ENCODE measurements at regions not wholly inside any gene's neighbourhood (a gene's known extent, or its start where the extent isn't known, plus 50 kb on each side); places are given as distances from the start of the nearest gene placed in this dataset.

GRCh38 chr14:58735596-58735995, 97.8 kb downstream of the DACT1 start:
- H3K27me3 ChIP-seq: no peaks in the 10 kb centered on the region
- no peak for TF ChIP-seq Cebpa-rat (IDR thresholded peaks at IDR 0.05)
- H3K4me1 ChIP-seq: peaks cover 0 to 37% (median 8%) of the 10 kb centered on the region in 10 experiments; a peak in 15 of 20 replicates
- H4K20me1 ChIP-seq: no peaks in the 10 kb centered on the region
- H3K36me3 ChIP-seq: no peaks in the 10 kb centered on the region
- H3K4me3 ChIP-seq: no peak overlapping the region
- no peaks in the 10 kb centered on the region for H3K9me3 ChIP-seq (replicated peaks in 1 of 11)
- H3K27ac ChIP-seq: no peak overlapping the region; a peak in 1 of 22 replicates
- H3K9ac ChIP-seq: no peak overlapping the region
- H3K4me2 ChIP-seq: peak overlapping the region in 2 of 11 experiments; percentile 49 to 61; a peak in 4 of 22 replicates

GRCh38 chr14:58736606-58737005, 98.8 kb downstream of the DACT1 start:
- peak overlapping the region in 2 of 11 experiments; percentile 49 to 61; a peak in 1 of 22 replicates for H3K4me2 ChIP-seq
- no peaks in the 10 kb centered on the region for H3K9me3 ChIP-seq (replicated peaks in 1 of 11)
- peaks cover 0 to 28% (median 8%) of the 10 kb centered on the region in 10 experiments; a peak in 12 of 20 replicates for H3K4me1 ChIP-seq
- peak overlapping the region in 1 of 11 experiments; percentile 9; a peak in 1 of 22 replicates for H3K27ac ChIP-seq
- H3K27me3 ChIP-seq: no peaks in the 10 kb centered on the region
- H3K4me3 ChIP-seq: no peak overlapping the region
- no peak for TF ChIP-seq Cebpa-rat (IDR thresholded peaks at IDR 0.05)
- H3K9ac ChIP-seq: no peak overlapping the region
- H4K20me1 ChIP-seq: no peaks in the 10 kb centered on the region
- no peaks in the 10 kb centered on the region for H3K36me3 ChIP-seq

GRCh38 chr14:58737511-58737910, 99.7 kb downstream of the DACT1 start:
- no peak overlapping the region for H3K27ac ChIP-seq
- no peak overlapping the region for H3K4me3 ChIP-seq
- H3K4me1 ChIP-seq: peaks cover 0 to 19% (median 6%) of the 10 kb centered on the region in 10 experiments; a peak in 10 of 20 replicates
- TF ChIP-seq Cebpa-rat (IDR thresholded peaks at IDR 0.05): no peak
- H3K9me3 ChIP-seq (replicated peaks in 1 of 11): no peaks in the 10 kb centered on the region
- no peak overlapping the region for H3K4me2 ChIP-seq
- no peaks in the 10 kb centered on the region for H3K36me3 ChIP-seq
- H3K9ac ChIP-seq: no peak overlapping the region
- H3K27me3 ChIP-seq: no peaks in the 10 kb centered on the region
- H4K20me1 ChIP-seq: no peaks in the 10 kb centered on the region

GRCh38 chr14:58738189-58738836, 100.6 kb downstream of the DACT1 start:
- H3K9me3 ChIP-seq (replicated peaks in 1 of 11): no peaks in the 10 kb centered on the region
- no peak overlapping the region for H3K4me3 ChIP-seq
- no peaks in the 10 kb centered on the region for H4K20me1 ChIP-seq
- H3K4me2 ChIP-seq: peak overlapping the region in 3 of 11 experiments; percentile 3 to 28 (median 10); a peak in 4 of 22 replicates
- TF ChIP-seq Cebpa-rat (IDR thresholded peaks at IDR 0.05): no peak
- no peaks in the 10 kb centered on the region for H3K27me3 ChIP-seq
- H3K4me1 ChIP-seq: peaks cover 0 to 17% (median 6%) of the 10 kb centered on the region in 10 experiments; a peak in 10 of 20 replicates
- no peaks in the 10 kb centered on the region for H3K36me3 ChIP-seq
- H3K9ac ChIP-seq: no peak overlapping the region
- H3K27ac ChIP-seq: no peak overlapping the region

- Histone ChIP-seq H3K9ac (no peak overlapping the region), H3K4me2 (peak overlapping the region in 5 of 11 experiments; percentile 1 to 28 (median 3); a peak in 5 of 22 replicates), H3K4me3 (no peak overlapping the region), H3K36me3 (no peaks in the 10 kb centered on the region), H3K27ac (no peak overlapping the region), H3K9me3 (replicated peaks in 1 of 11) (no peaks in the 10 kb centered on the region), H3K4me1 (peaks cover 0 to 17% (median 10%) of the 10 kb centered on the region in 10 experiments; a peak in 12 of 20 replicates), H3K27me3 (no peaks in the 10 kb centered on the region), H4K20me1 (no peaks in the 10 kb centered on the region)
- TF ChIP-seq Cebpa-rat (IDR thresholded peaks at IDR 0.05): no peak
Measured at GRCh38 chr14:58738876-58739275, 101.1 kb downstream of the DACT1 start.

GRCh38 chr14:58739674-58740073, 101.9 kb downstream of the DACT1 start:
- H3K27me3 ChIP-seq: no peaks in the 10 kb centered on the region
- H3K9ac ChIP-seq: no peak overlapping the region
- H3K36me3 ChIP-seq: no peaks in the 10 kb centered on the region
- no peak overlapping the region for H3K27ac ChIP-seq
- H4K20me1 ChIP-seq: no peaks in the 10 kb centered on the region
- no peak for TF ChIP-seq Cebpa-rat (IDR thresholded peaks at IDR 0.05)
- H3K9me3 ChIP-seq (replicated peaks in 1 of 11): no peaks in the 10 kb centered on the region
- peak overlapping the region in 2 of 11 experiments; percentile 1 to 28; a peak in 1 of 22 replicates for H3K4me2 ChIP-seq
- H3K4me3 ChIP-seq: no peak overlapping the region
- H3K4me1 ChIP-seq: peaks cover 0 to 19% (median 11%) of the 10 kb centered on the region in 10 experiments; a peak in 12 of 20 replicates

GRCh38 chr14:58740379-58740935, 102.7 kb downstream of the DACT1 start:
- Histone ChIP-seq H3K4me1 (peaks cover 0 to 19% (median 10%) of the 10 kb centered on the region in 10 experiments; a peak in 12 of 20 replicates), H3K9me3 (replicated peaks in 1 of 11) (peaks cover 0 to 1% (median 0%) of the 10 kb centered on the region in 11 experiments; a peak in 1 of 22 replicates), H4K20me1 (no peaks in the 10 kb centered on the region), H3K36me3 (no peaks in the 10 kb centered on the region), H3K27me3 (no peaks in the 10 kb centered on the region), H3K27ac (no peak overlapping the region), H3K4me2 (no peak overlapping the region), H3K4me3 (no peak overlapping the region), H3K9ac (no peak overlapping the region)
- no peak for TF ChIP-seq Cebpa-rat (IDR thresholded peaks at IDR 0.05)

GRCh38 chr14:58744801-58745394, 107.1 kb downstream of the DACT1 start:
- Histone ChIP-seq H3K36me3 (no peaks in the 10 kb centered on the region), H3K9ac (no peak overlapping the region), H3K4me3 (no peak overlapping the region), H3K4me2 (peak overlapping the region in 1 of 11 experiments; percentile 84; a peak in 1 of 22 replicates), H3K4me1 (peaks cover 12 to 43% (median 25%) of the 10 kb centered on the region in 10 experiments), H4K20me1 (no peaks in the 10 kb centered on the region), H3K27ac (no peak overlapping the region), H3K9me3 (replicated peaks in 1 of 11) (peaks cover 0 to 5% (median 0%) of the 10 kb centered on the region in 11 experiments; a peak in 1 of 22 replicates), H3K27me3 (no peaks in the 10 kb centered on the region)
- TF ChIP-seq Cebpa-rat (IDR thresholded peaks at IDR 0.05): no peak

GRCh38 chr14:58746261-58746660, 108.5 kb downstream of the DACT1 start:
- Histone ChIP-seq H3K36me3 (peaks cover 0 to 6% (median 0%) of the 10 kb centered on the region in 11 experiments; a peak in 2 of 22 replicates), H3K27ac (peak overlapping the region in 1 of 11 experiments; percentile 20; a peak in 1 of 22 replicates), H3K4me3 (no peak overlapping the region), H3K4me1 (peaks cover 15 to 57% (median 29%) of the 10 kb centered on the region in 10 experiments), H3K9ac (no peak overlapping the region), H3K9me3 (replicated peaks in 1 of 11) (peaks cover 0 to 14% (median 9%) of the 10 kb centered on the region in 11 experiments; a peak in 19 of 22 replicates), H3K4me2 (peak overlapping the region in 2 of 11 experiments; percentile 52 to 84; a peak in 4 of 22 replicates), H3K27me3 (no peaks in the 10 kb centered on the region), H4K20me1 (no peaks in the 10 kb centered on the region)
- no peak for TF ChIP-seq Cebpa-rat (IDR thresholded peaks at IDR 0.05)
